Trophoblast cell (in vitro differentiated cells and primary cell): ENCODE measurements at regions not wholly inside any gene's neighbourhood (a gene's known extent, or its start where the extent isn't known, plus 50 kb on each side); places are given as distances from the start of the nearest gene placed in this dataset.

Experiments
- DNase-seq, 2 donors: peaks; one replicate each; pipeline ENCODE4 v3.0.0-alpha.2; 2016
- H2AFZ ChIP-seq: 2 replicates; pipeline ENCODE4 v1.6.1; 2013; ENCODE audit warnings: low read length, moderate library complexity, mild to moderate bottlenecking; ENCODE audit not compliant: insufficient read depth, poor library complexity
- H2AK5ac ChIP-seq: 2 replicates; pipeline ENCODE4 v1.6.1; 2013; ENCODE audit warnings: mild to moderate bottlenecking, low read length
- H2BK120ac ChIP-seq: 2 replicates; pipeline ENCODE4 v1.6.1; 2013; ENCODE audit warnings: low read length, mild to moderate bottlenecking, moderate library complexity; ENCODE audit not compliant: insufficient read depth, poor library complexity
- H2BK12ac ChIP-seq: 2 replicates; pipeline ENCODE4 v1.6.1; 2013; ENCODE audit warnings: mild to moderate bottlenecking, low read length, moderate library complexity
- H2BK5ac ChIP-seq: 2 replicates; pipeline ENCODE4 v1.6.1; 2013; ENCODE audit warnings: low read length, low read depth, moderate library complexity, mild to moderate bottlenecking; ENCODE audit not compliant: poor library complexity
- H3K14ac ChIP-seq: 2 replicates; pipeline ENCODE4 v1.6.1; 2013; ENCODE audit warnings: mild to moderate bottlenecking, low read length
- H3K18ac ChIP-seq: 2 replicates; pipeline ENCODE4 v1.6.1; 2013; ENCODE audit warnings: mild to moderate bottlenecking, low read length
- H3K23ac ChIP-seq: 2 replicates; pipeline ENCODE4 v1.6.1; 2013; ENCODE audit warnings: low read length
- H3K27ac ChIP-seq: 2 replicates; pipeline ENCODE4 v1.5.1; 2013; ENCODE audit warnings: low read depth, mild to moderate bottlenecking, inconsistent platforms, low read length, moderate library complexity
- H3K27me3 ChIP-seq: 2 replicates; pipeline ENCODE4 v1.6.1; 2013; ENCODE audit warnings: inconsistent platforms, mild to moderate bottlenecking, low read length, moderate library complexity; ENCODE audit not compliant: insufficient read depth
- H3K36me3 ChIP-seq, 2 experiments: 1 replicate in 1 of 2; 2 replicates in 1 of 2; pipeline ENCODE4 v1.6.1; 2013; ENCODE audit warnings: low read length in 2 of 2, mild to moderate bottlenecking in 2 of 2, moderate library complexity in 1 of 2; ENCODE audit not compliant: insufficient read depth in 2 of 2, control insufficient read depth in 1 of 2
- H3K4ac ChIP-seq: 2 replicates; pipeline ENCODE4 v1.6.1; 2013; ENCODE audit warnings: low read depth, mild to moderate bottlenecking, low read length, moderate library complexity
- H3K4me1 ChIP-seq, 2 experiments: 1 replicate in 1 of 2; 2 replicates in 1 of 2; pipeline ENCODE4 v1.6.1; 2013; ENCODE audit warnings: low read length in 2 of 2, mild to moderate bottlenecking in 2 of 2, moderate library complexity in 1 of 2; ENCODE audit not compliant: insufficient read depth in 2 of 2, control insufficient read depth in 1 of 2
- H3K4me2 ChIP-seq: 2 replicates; pipeline ENCODE4 v1.6.1; 2013; ENCODE audit warnings: inconsistent platforms, mild to moderate bottlenecking, low read length, moderate library complexity
- H3K4me3 ChIP-seq: 2 replicates; pipeline ENCODE4 v1.5.1; 2013; ENCODE audit warnings: mild to moderate bottlenecking, low read depth, low read length, inconsistent platforms
- H3K79me1 ChIP-seq: one replicate; pipeline ENCODE4 v1.6.1; 2013; ENCODE audit warnings: low read length
- H3K79me2 ChIP-seq: 2 replicates; pipeline ENCODE4 v1.6.1; 2013; ENCODE audit warnings: low read length, mild to moderate bottlenecking; ENCODE audit not compliant: control insufficient read depth, insufficient read depth, poor library complexity
- H3K9ac ChIP-seq: 2 replicates; pipeline ENCODE4 v1.6.1; 2013; ENCODE audit warnings: mild to moderate bottlenecking, low read length
- H3K9me3 ChIP-seq: 2 replicates; pipeline ENCODE4 v1.6.1; 2013; ENCODE audit warnings: low read depth, mild to moderate bottlenecking, control low read depth, inconsistent platforms, low read length; ENCODE audit not compliant: insufficient read depth
- H4K12ac ChIP-seq: 2 replicates; pipeline ENCODE4 v1.6.1; 2013; ENCODE audit warnings: low read depth, mild to moderate bottlenecking, low read length, moderate library complexity
- H4K8ac ChIP-seq: 2 replicates; pipeline ENCODE4 v1.6.1; 2013; ENCODE audit warnings: low read depth, mild to moderate bottlenecking, low read length, moderate library complexity
- H4K91ac ChIP-seq: one replicate; pipeline ENCODE4 v1.6.1; 2013; ENCODE audit warnings: low read depth, mild to moderate bottlenecking, low read length, moderate library complexity
- WGBS: extraction: QIAGEN DNeasy Blood & Tissue Kit; methylation state at CpG from one replicate; pipeline ENCODE4 v1.1.7; 2013; ENCODE audit warnings: missing lambda C conversion rate; ENCODE audit not compliant: insufficient read length, insufficient coverage; ENCODE audit errors: extremely low coverage; 5-methylcytosine and 5-hydroxymethylcytosine counted together

GRCh38 chr20:12372557-12372956 is 454.9 kb downstream of the BTBD3 start:
- H2BK12ac ChIP-seq, result no peak overlapping the region
- no peaks in the 10 kb centered on the region for H3K36me3 ChIP-seq
- no peaks in the 10 kb centered on the region for H3K27me3 ChIP-seq
- H3K14ac ChIP-seq, result no peak overlapping the region
- no peak overlapping the region for H2AK5ac ChIP-seq
- H3K4ac ChIP-seq, result no peak overlapping the region
- no peak overlapping the region for H3K18ac ChIP-seq
- H4K91ac ChIP-seq, result no peak overlapping the region
- no peak overlapping the region for H2BK120ac ChIP-seq
- no peak overlapping the region for H3K9ac ChIP-seq
- no peaks in the 10 kb centered on the region for H3K79me1 ChIP-seq
- H3K9me3 ChIP-seq, result no peaks in the 10 kb centered on the region
- H3K27ac ChIP-seq, result no peak overlapping the region
- H4K12ac ChIP-seq, result no peak overlapping the region
- H3K4me2 ChIP-seq, result no peak overlapping the region
- H3K23ac ChIP-seq, result no peak overlapping the region
- no peak for DNase-seq
- no CpG with 5 or more reads among the region's 1 CpG for WGBS
- H2BK5ac ChIP-seq, result no peak overlapping the region
- H4K8ac ChIP-seq, result no peak overlapping the region
- no peak overlapping the region for H2AFZ ChIP-seq
- H3K4me1 ChIP-seq, result no peaks in the 10 kb centered on the region
- H3K79me2 ChIP-seq, result no peaks in the 10 kb centered on the region
- H3K4me3 ChIP-seq, result no peak overlapping the region

GRCh38 chr20:12375967-12376366 is 458.3 kb downstream of the BTBD3 start:
- Histone ChIP-seq H3K27me3 (no peaks in the 10 kb centered on the region), H4K12ac (no peak overlapping the region), H3K27ac (no peak overlapping the region), H2AK5ac (no peak overlapping the region), H3K36me3 (no peaks in the 10 kb centered on the region), H3K9ac (no peak overlapping the region), H4K91ac (no peak overlapping the region), H3K4me2 (no peak overlapping the region), H3K9me3 (no peaks in the 10 kb centered on the region), H3K79me1 (no peaks in the 10 kb centered on the region), H4K8ac (no peak overlapping the region), H3K79me2 (no peaks in the 10 kb centered on the region), H3K4ac (no peak overlapping the region), H2AFZ (no peak overlapping the region), H3K4me3 (no peak overlapping the region), H3K4me1 (no peaks in the 10 kb centered on the region), H2BK12ac (no peak overlapping the region), H2BK5ac (no peak overlapping the region), H3K14ac (no peak overlapping the region), H3K18ac (no peak overlapping the region), H2BK120ac (no peak overlapping the region), H3K23ac (no peak overlapping the region)
- DNase-seq, result no peak

- no peak overlapping the region for H2BK12ac ChIP-seq
- H4K12ac ChIP-seq, result no peak overlapping the region
- WGBS, result no CpG with 5 or more reads among the region's 1 CpG
- H3K4ac ChIP-seq, result no peak overlapping the region
- no peaks in the 10 kb centered on the region for H3K27me3 ChIP-seq
- no peak overlapping the region for H4K8ac ChIP-seq
- DNase-seq, result no peak
- no peak overlapping the region for H3K27ac ChIP-seq
- H4K91ac ChIP-seq, result no peak overlapping the region
- no peaks in the 10 kb centered on the region for H3K36me3 ChIP-seq
- no peak overlapping the region for H3K14ac ChIP-seq
- no peak overlapping the region for H3K9ac ChIP-seq
- H2BK5ac ChIP-seq, result no peak overlapping the region
- no peak overlapping the region for H3K18ac ChIP-seq
- H3K9me3 ChIP-seq, result no peaks in the 10 kb centered on the region
- H3K23ac ChIP-seq, result no peak overlapping the region
- H2AFZ ChIP-seq, result no peak overlapping the region
- no peak overlapping the region for H2BK120ac ChIP-seq
- H3K79me2 ChIP-seq, result no peaks in the 10 kb centered on the region
- H3K4me2 ChIP-seq, result no peak overlapping the region
- no peak overlapping the region for H2AK5ac ChIP-seq
- no peak overlapping the region for H3K4me3 ChIP-seq
- no peaks in the 10 kb centered on the region for H3K79me1 ChIP-seq
- no peaks in the 10 kb centered on the region for H3K4me1 ChIP-seq
Measured at GRCh38 chr20:12383821-12384220, 466.1 kb downstream of the BTBD3 start.

- no peak overlapping the region for H4K8ac ChIP-seq
- no peaks in the 10 kb centered on the region for H3K79me1 ChIP-seq
- no peaks in the 10 kb centered on the region for H3K9me3 ChIP-seq
- no peak overlapping the region for H4K12ac ChIP-seq
- H2BK12ac ChIP-seq, result no peak overlapping the region
- no peak overlapping the region for H2AFZ ChIP-seq
- no peak overlapping the region for H3K18ac ChIP-seq
- no peaks in the 10 kb centered on the region for H3K36me3 ChIP-seq
- H3K9ac ChIP-seq, result no peak overlapping the region
- H3K27ac ChIP-seq, result no peak overlapping the region
- H3K27me3 ChIP-seq, result no peaks in the 10 kb centered on the region
- H4K91ac ChIP-seq, result no peak overlapping the region
- WGBS, result no CpG with 5 or more reads among the region's 3 CpGs
- H3K4ac ChIP-seq, result no peak overlapping the region
- no peak overlapping the region for H2BK120ac ChIP-seq
- H3K4me3 ChIP-seq, result no peak overlapping the region
- no peaks in the 10 kb centered on the region for H3K79me2 ChIP-seq
- H2BK5ac ChIP-seq, result no peak overlapping the region
- no peak overlapping the region for H2AK5ac ChIP-seq
- no peak overlapping the region for H3K14ac ChIP-seq
- H3K4me1 ChIP-seq, result no peaks in the 10 kb centered on the region
- DNase-seq, result no peak
- H3K23ac ChIP-seq, result no peak overlapping the region
- no peak overlapping the region for H3K4me2 ChIP-seq
Measured at GRCh38 chr20:12386821-12387220, 469.1 kb downstream of the BTBD3 start.
